ENCODE measurements at regions not wholly inside any gene's neighbourhood (a gene's known extent, or its start where the extent isn't known, plus 50 kb on each side); places are given as distances from the start of the nearest gene placed in this dataset.

DNA sequence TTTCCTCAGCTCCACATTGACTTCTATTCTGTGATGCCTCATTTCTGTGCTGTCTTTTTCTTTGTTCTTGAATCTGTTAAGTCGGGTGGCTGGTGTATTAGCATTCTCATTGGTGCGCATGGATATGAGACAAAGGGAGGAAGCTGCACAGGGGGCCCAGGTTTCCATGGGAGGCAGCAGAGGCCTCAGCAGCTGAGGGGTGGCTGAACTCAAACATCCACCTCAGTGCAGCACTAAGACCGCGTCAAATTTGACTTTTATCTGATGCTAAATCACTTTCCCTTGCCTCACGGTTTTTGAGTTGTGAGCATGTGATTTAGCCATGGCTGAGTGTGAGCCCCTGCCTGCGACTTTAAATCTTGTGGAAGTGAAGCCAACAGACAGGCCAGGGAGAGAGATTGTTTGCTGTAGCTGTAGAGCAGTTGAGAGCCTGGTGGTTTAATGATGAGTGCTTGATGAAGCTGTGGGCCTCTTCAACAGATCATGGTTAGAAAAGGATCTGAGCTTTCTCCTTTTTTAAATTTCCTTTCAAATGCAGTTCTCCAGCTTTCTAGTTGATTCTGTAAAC is 193.3 kb upstream of the ZNF804B start:
- H4K20me1 ChIP-seq (replicated peaks; ENCODE audit: control insufficient read depth, extremely low read depth, insufficient read depth, low read length) = no peaks in the 10 kb centered on the region

More for the DNA sequence above, 193.3 kb upstream of the ZNF804B start:
- Histone ChIP-seq H2AFZ (ENCODE audit: low read depth, low read length) (no peak overlapping the region), H3K79me2 (ENCODE audit: control insufficient read depth, insufficient read depth, low read length) (no peaks in the 10 kb centered on the region), H3K4me1 (ENCODE audit: control insufficient read depth, extremely low read depth, insufficient read depth, low read length) (no peaks in the 10 kb centered on the region), H3K4me3 (replicated peaks in 1 of 3; ENCODE audit: insufficient read depth in 1 of 3, low read depth in 1 of 3, low read length in 3 of 3) (no peak overlapping the region), H3K27ac (ENCODE audit: insufficient read depth, low read depth, low read length) (no peak overlapping the region), H3K9me3 (replicated peaks; ENCODE audit: control insufficient read depth, insufficient read depth, low read length) (no peaks in the 10 kb centered on the region), H3K9ac (replicated peaks; ENCODE audit: extremely low read depth, insufficient read depth, low read length) (no peak overlapping the region), H3K9me1 (replicated peaks; ENCODE audit: control insufficient read depth, extremely low read depth, insufficient read depth, low read length) (no peaks in the 10 kb centered on the region), H3K36me3 (ENCODE audit: control insufficient read depth in 2 of 2, extremely low read depth in 1 of 2, insufficient read depth in 2 of 2, low read length in 2 of 2) (no peaks in the 10 kb centered on the region), H3K27me3 (ENCODE audit: control insufficient read depth in 2 of 2, insufficient read depth in 2 of 2, low read length in 2 of 2) (peaks cover 0 to 2% of the 10 kb centered on the region in 2 experiments), H3K4me2 (ENCODE audit: insufficient read depth, low read length) (no peak overlapping the region)
- no peak for FAIRE-seq
- no peak for DNase-seq (ENCODE audit: low read depth, low spot score)
- intact Hi-C loops (cut with micrococcal nuclease) = no loop called here
- ChIA-PET POLR2A (no interaction called here), CTCF (no interaction called here)
- no peak for TF ChIP-seq GATA2 (IDR thresholded peaks at IDR 0.05; ENCODE audit: insufficient read depth, insufficient read length, low read depth, low read length)
- no peak for TF ChIP-seq MYC (IDR thresholded peaks at IDR 0.05; ENCODE audit: low read depth, low read length)
- TF ChIP-seq, protein P1, sequence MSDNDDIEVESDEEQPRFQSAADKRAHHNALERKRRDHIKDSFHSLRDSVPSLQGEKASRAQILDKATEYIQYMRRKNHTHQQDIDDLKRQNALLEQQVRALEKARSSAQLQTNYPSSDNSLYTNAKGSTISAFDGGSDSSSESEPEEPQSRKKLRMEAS (IDR thresholded peaks at IDR 0.05; ENCODE audit: insufficient read depth, insufficient read length) = no peak
- no peak for TF ChIP-seq FOS (IDR thresholded peaks at IDR 0.05; ENCODE audit: borderline replicate concordance, insufficient read depth, low read length)
- TF ChIP-seq, protein P2, sequence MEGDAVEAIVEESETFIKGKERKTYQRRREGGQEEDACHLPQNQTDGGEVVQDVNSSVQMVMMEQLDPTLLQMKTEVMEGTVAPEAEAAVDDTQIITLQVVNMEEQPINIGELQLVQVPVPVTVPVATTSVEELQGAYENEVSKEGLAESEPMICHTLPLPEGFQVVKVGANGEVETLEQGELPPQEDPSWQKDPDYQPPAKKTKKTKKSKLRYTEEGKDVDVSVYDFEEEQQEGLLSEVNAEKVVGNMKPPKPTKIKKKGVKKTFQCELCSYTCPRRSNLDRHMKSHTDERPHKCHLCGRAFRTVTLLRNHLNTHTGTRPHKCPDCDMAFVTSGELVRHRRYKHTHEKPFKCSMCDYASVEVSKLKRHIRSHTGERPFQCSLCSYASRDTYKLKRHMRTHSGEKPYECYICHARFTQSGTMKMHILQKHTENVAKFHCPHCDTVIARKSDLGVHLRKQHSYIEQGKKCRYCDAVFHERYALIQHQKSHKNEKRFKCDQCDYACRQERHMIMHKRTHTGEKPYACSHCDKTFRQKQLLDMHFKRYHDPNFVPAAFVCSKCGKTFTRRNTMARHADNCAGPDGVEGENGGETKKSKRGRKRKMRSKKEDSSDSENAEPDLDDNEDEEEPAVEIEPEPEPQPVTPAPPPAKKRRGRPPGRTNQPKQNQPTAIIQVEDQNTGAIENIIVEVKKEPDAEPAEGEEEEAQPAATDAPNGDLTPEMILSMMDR (IDR thresholded peaks at IDR 0.05; ENCODE audit: extremely low read depth in 1 of 2, insufficient read depth in 1 of 2, low read depth in 1 of 2, low read length in 2 of 2) = no peak
- TF ChIP-seq POLR2A (IDR thresholded peaks at IDR 0.05; ENCODE audit: low read depth, low read length) = no peak
- no peak for TF ChIP-seq POLR2AphosphoS5 (IDR thresholded peaks at IDR 0.05; ENCODE audit: insufficient read depth, low read depth, low read length)
- no peak for TF ChIP-seq JUN (IDR thresholded peaks at IDR 0.05; ENCODE audit: borderline replicate concordance, insufficient read depth, insufficient read length, low read depth)
- BruUV-seq (replicated peaks) = no TSS peak
- dilution Hi-C loops (cut with MboI; ENCODE audit: extremely low pct_ligation_motif_present, low sequenced_read_pairs) = no loop called here
